Keratinocyte (primary cell): ENCODE measurements at regions not wholly inside any gene's neighbourhood (a gene's known extent, or its start where the extent isn't known, plus 50 kb on each side); places are given as distances from the start of the nearest gene placed in this dataset.

Experiments used
- DNase-seq: peaks from one replicate; pipeline ENCODE4 v3.0.0-alpha.2; 2011; ENCODE audit warnings: low read depth, missing footprints, low spot score
- FAIRE-seq: peaks from 2 replicates; lab custom pipeline; 2011; peaks lifted over from hg19 to GRCh38; lab: Jason Lieb, UNC
- H2AFZ ChIP-seq: 2 replicates; pipeline ENCODE4 v1.6.0; 2012; ENCODE audit warnings: low read length, control low read depth, inconsistent platforms; ENCODE audit not compliant: control insufficient read depth
- H3K27ac ChIP-seq: 2 replicates; pipeline ENCODE4 v1.5.1; 2011; ENCODE audit warnings: low read length; ENCODE audit not compliant: control insufficient read depth, insufficient read depth
- H3K27me3 ChIP-seq: 3 replicates; pipeline ENCODE4 v1.6.0; 2011; ENCODE audit warnings: low read length; ENCODE audit not compliant: control insufficient read depth, insufficient read depth; ENCODE audit errors: extremely low read depth
- H3K36me3 ChIP-seq, 2 experiments: 2 replicates in 1 of 2; 3 replicates in 1 of 2; pipeline ENCODE4 v1.5.1; 2011; ENCODE audit warnings: low read length in 2 of 2, mild to moderate bottlenecking in 1 of 2; ENCODE audit not compliant: control insufficient read depth in 2 of 2, insufficient read depth in 2 of 2; ENCODE audit errors: extremely low read depth in 1 of 2
- H3K4me1 ChIP-seq: 3 replicates; pipeline ENCODE4 v1.5.1; 2011; ENCODE audit warnings: low read length; ENCODE audit not compliant: control insufficient read depth, insufficient read depth; ENCODE audit errors: extremely low read depth
- H3K4me2 ChIP-seq: 3 replicates; pipeline ENCODE4 v1.6.0; 2011; ENCODE audit warnings: low read depth, low read length; ENCODE audit not compliant: control insufficient read depth, insufficient read depth; ENCODE audit errors: extremely low read depth
- H3K4me3 ChIP-seq, 3 experiments: fragments of 200-600 bp in 1 of 3; sonication (generic) in 1 of 3; 2 replicates in 2 of 3; 3 replicates in 1 of 3; pipeline ENCODE4 v1.5.1; 2011 to 2016; ENCODE audit warnings: low read length in 3 of 3, mild to moderate bottlenecking in 3 of 3, control low read depth in 2 of 3, inconsistent platforms in 1 of 3, low read depth in 1 of 3, mixed read lengths in 1 of 3, mixed run types in 1 of 3, moderate library complexity in 1 of 3; ENCODE audit not compliant: control insufficient read depth in 2 of 3, insufficient read depth in 2 of 3; ENCODE audit errors: extremely low read depth in 1 of 3
- H3K79me2 ChIP-seq: 2 replicates; pipeline ENCODE4 v1.6.0; 2012; ENCODE audit warnings: low read length; ENCODE audit not compliant: control insufficient read depth, insufficient read depth
- H3K9ac ChIP-seq: 3 replicates; pipeline ENCODE4 v1.6.0; 2011; ENCODE audit warnings: low read length; ENCODE audit not compliant: control insufficient read depth, insufficient read depth; ENCODE audit errors: extremely low read depth
- H3K9me1 ChIP-seq: 3 replicates; pipeline ENCODE4 v1.6.0; 2011; ENCODE audit warnings: low read length; ENCODE audit not compliant: control insufficient read depth, insufficient read depth; ENCODE audit errors: extremely low read depth
- H3K9me3 ChIP-seq: 2 replicates; pipeline ENCODE4 v1.5.1; 2012; ENCODE audit warnings: low read depth, low read length; ENCODE audit not compliant: control insufficient read depth
- H4K20me1 ChIP-seq: 3 replicates; pipeline ENCODE4 v1.6.0; 2011; ENCODE audit warnings: low read length; ENCODE audit not compliant: control insufficient read depth, insufficient read depth; ENCODE audit errors: extremely low read depth
- CTCF ChIP-seq, 3 experiments: IDR thresholded peaks in 1 of 3; conservative IDR thresholded peaks in 1 of 3; optimal IDR thresholded peaks in 1 of 3; 2 replicates in 2 of 3; 3 replicates in 1 of 3; pipeline versions ENCODE3 to v1.5.1; 2011; ENCODE audit warnings: low read length in 3 of 3, mild to moderate bottlenecking in 3 of 3, moderate library complexity in 2 of 3, control low read depth in 1 of 3, inconsistent platforms in 1 of 3; ENCODE audit not compliant: insufficient read depth in 2 of 3; ENCODE audit errors: extremely low read depth in 1 of 3
- EZH2 ChIP-seq: IDR thresholded peaks from one replicate; pipeline ENCODE4 v1.6.1; 2012; ENCODE audit warnings: inconsistent platforms, mild to moderate bottlenecking, low read length, moderate library complexity
- dilution Hi-C: fragments of 300-500 bp; cut with MboI; formaldehyde crosslinking; loops from one replicate; pipeline ENCODE4 v1.7.0; 2020; ENCODE audit warnings: low sequenced_read_pairs; ENCODE audit not compliant: extremely low pct_ligation_motif_present

- Histone ChIP-seq H3K79me2 (no peaks in the 10 kb centered on the region), H3K4me1 (peaks cover 18% of the 10 kb centered on the region), H3K9me1 (no peaks in the 10 kb centered on the region), H3K4me2 (no peak overlapping the region), H3K27me3 (no peaks in the 10 kb centered on the region), H3K4me3 (no peak overlapping the region), H3K9me3 (peaks cover 2% of the 10 kb centered on the region), H2AFZ (peak overlapping the region; percentile 20), H3K36me3 (no peaks in the 10 kb centered on the region), H4K20me1 (no peaks in the 10 kb centered on the region), H3K27ac (no peak overlapping the region), H3K9ac (no peak overlapping the region)
- FAIRE-seq = no peak
- dilution Hi-C loops = no loop called here
- no peak for DNase-seq
- no peak for TF ChIP-seq EZH2
- TF ChIP-seq CTCF (optimal IDR thresholded peaks at IDR 0.05 in 1 of 3, IDR thresholded peaks at IDR 0.05 in 1 of 3, conservative IDR thresholded peaks at IDR 0.05 in 1 of 3; ENCODE audit: extremely low read depth in 1 of 3, insufficient read depth in 2 of 3, low read length in 3 of 3) = no peak
Observed at GRCh38 chr18:39746201-39746600, 2180.6 kb upstream of the CELF4 start.

- dilution Hi-C loops = no loop called here
- Histone ChIP-seq H2AFZ (no peak overlapping the region), H3K4me2 (no peak overlapping the region), H3K4me3 (no peak overlapping the region), H3K79me2 (no peaks in the 10 kb centered on the region), H3K9me3 (no peaks in the 10 kb centered on the region), H3K9ac (no peak overlapping the region), H4K20me1 (no peaks in the 10 kb centered on the region), H3K27ac (no peak overlapping the region), H3K9me1 (no peaks in the 10 kb centered on the region), H3K36me3 (no peaks in the 10 kb centered on the region), H3K27me3 (no peaks in the 10 kb centered on the region), H3K4me1 (peaks cover 18% of the 10 kb centered on the region)
- no peak for TF ChIP-seq EZH2
- DNase-seq = no peak
- FAIRE-seq = no peak
Observed at GRCh38 chr18:39743463-39743862, 2177.9 kb upstream of the CELF4 start.

GRCh38 chr18:39741755-39742466 is 2176.3 kb upstream of the CELF4 start:
- peak overlapping the region; percentile 76 for H3K4me2 ChIP-seq
- no peaks in the 10 kb centered on the region for H3K27me3 ChIP-seq
- no peaks in the 10 kb centered on the region for H3K79me2 ChIP-seq
- H3K4me3 ChIP-seq = no peak overlapping the region
- TF ChIP-seq EZH2 (no peak), CTCF (optimal IDR thresholded peaks at IDR 0.05 in 1 of 3, IDR thresholded peaks at IDR 0.05 in 1 of 3, conservative IDR thresholded peaks at IDR 0.05 in 1 of 3; ENCODE audit: extremely low read depth in 1 of 3, insufficient read depth in 2 of 3, low read length in 3 of 3) (no peak)
- H4K20me1 ChIP-seq = no peaks in the 10 kb centered on the region
- no peak overlapping the region for H3K9ac ChIP-seq
- dilution Hi-C loops = no loop called here
- peaks cover 18% of the 10 kb centered on the region for H3K4me1 ChIP-seq
- no peaks in the 10 kb centered on the region for H3K9me3 ChIP-seq
- peak overlapping the region; percentile 74 for H2AFZ ChIP-seq
- no peaks in the 10 kb centered on the region for H3K36me3 ChIP-seq
- DNase-seq = no peak
- FAIRE-seq = peak; percentile 98
- H3K27ac ChIP-seq = peak overlapping the region; percentile 62
- H3K9me1 ChIP-seq = no peaks in the 10 kb centered on the region
